Hepatocyte (in vitro differentiated cells): ENCODE measurements at regions not wholly inside any gene's neighbourhood (a gene's known extent, or its start where the extent isn't known, plus 50 kb on each side); places are given as distances from the start of the nearest gene placed in this dataset.

Experiments used
- DNase-seq: peaks from one replicate; pipeline ENCODE4 v3.0.0-alpha.2; 2016; ENCODE audit warnings: low spot score
- H2AFZ ChIP-seq: fragments of 200-600 bp; sonication (generic); 2 replicates; pipeline ENCODE4 v1.6.0; 2016; ENCODE audit warnings: antibody characterized with exemption, mild to moderate bottlenecking
- H3K27ac ChIP-seq: fragments of 200-600 bp; sonication (generic); 2 replicates; pipeline ENCODE4 v1.5.1; 2016; ENCODE audit warnings: mild to moderate bottlenecking
- H3K27me3 ChIP-seq: fragments of 200-600 bp; sonication (generic); 2 replicates; pipeline ENCODE4 v1.6.1; 2016
- H3K36me3 ChIP-seq: fragments of 200-600 bp; sonication (generic); replicated peaks from 2 replicates; pipeline ENCODE4 v1.5.1; 2016; ENCODE audit warnings: low read depth; ENCODE audit not compliant: insufficient read depth
- H3K4me1 ChIP-seq: fragments of 200-600 bp; sonication (generic); 2 replicates; pipeline ENCODE4 v1.5.1; 2016; ENCODE audit warnings: mild to moderate bottlenecking, moderate library complexity; ENCODE audit not compliant: insufficient read depth
- H3K4me2 ChIP-seq: fragments of 200-600 bp; sonication (generic); 2 replicates; pipeline ENCODE4 v1.6.0; 2016
- H3K4me3 ChIP-seq: fragments of 200-600 bp; sonication (generic); 2 replicates; pipeline ENCODE4 v1.5.1; 2016; ENCODE audit warnings: mild to moderate bottlenecking
- H3K79me2 ChIP-seq: fragments of 200-600 bp; sonication (generic); 2 replicates; pipeline ENCODE4 v1.6.0; 2017; ENCODE audit warnings: mild to moderate bottlenecking
- H3K9me2 ChIP-seq: fragments of 200-600 bp; sonication (generic); replicated peaks from 2 replicates; pipeline ENCODE4 v1.6.0; 2017; ENCODE audit warnings: mild to moderate bottlenecking; ENCODE audit not compliant: insufficient read depth
- H3K9me3 ChIP-seq: fragments of 200-600 bp; sonication (generic); 2 replicates; pipeline ENCODE4 v1.5.1; 2016; ENCODE audit warnings: low read depth, mild to moderate bottlenecking
- H4K20me1 ChIP-seq: fragments of 200-600 bp; sonication (generic); 2 replicates; pipeline ENCODE4 v1.6.0; 2016; ENCODE audit warnings: mild to moderate bottlenecking; ENCODE audit not compliant: insufficient read depth, poor library complexity, severe bottlenecking
- EZH2 ChIP-seq: fragments of 200-600 bp; sonication (generic); IDR thresholded peaks from 2 replicates; pipeline ENCODE4 v1.6.1; 2016; ENCODE audit warnings: antibody characterized with exemption, mild to moderate bottlenecking, borderline replicate concordance
- EZH2phosphoT487 ChIP-seq: fragments of 200-600 bp; sonication (generic); IDR thresholded peaks from one replicate; pipeline ENCODE4 v1.6.1; 2018; ENCODE audit warnings: antibody characterized with exemption, mild to moderate bottlenecking, low read depth, moderate library complexity; ENCODE audit not compliant: unreplicated experiment, severe bottlenecking
- WGBS: methylation state at CpG from one replicate; pipeline ENCODE4 v1.1.6; 2016; ENCODE audit warnings: low lambda C conversion rate; ENCODE audit errors: missing lambda C conversion rate; 5-methylcytosine and 5-hydroxymethylcytosine counted together
- TF ChIP-seq, protein P1 (sequence below): fragments of 200-600 bp; sonication (generic); IDR thresholded peaks from 2 replicates; pipeline ENCODE4 v1.5.1; 2016; ENCODE audit warnings: antibody characterized with exemption, mild to moderate bottlenecking; ENCODE audit not compliant: poor library complexity

DNA sequence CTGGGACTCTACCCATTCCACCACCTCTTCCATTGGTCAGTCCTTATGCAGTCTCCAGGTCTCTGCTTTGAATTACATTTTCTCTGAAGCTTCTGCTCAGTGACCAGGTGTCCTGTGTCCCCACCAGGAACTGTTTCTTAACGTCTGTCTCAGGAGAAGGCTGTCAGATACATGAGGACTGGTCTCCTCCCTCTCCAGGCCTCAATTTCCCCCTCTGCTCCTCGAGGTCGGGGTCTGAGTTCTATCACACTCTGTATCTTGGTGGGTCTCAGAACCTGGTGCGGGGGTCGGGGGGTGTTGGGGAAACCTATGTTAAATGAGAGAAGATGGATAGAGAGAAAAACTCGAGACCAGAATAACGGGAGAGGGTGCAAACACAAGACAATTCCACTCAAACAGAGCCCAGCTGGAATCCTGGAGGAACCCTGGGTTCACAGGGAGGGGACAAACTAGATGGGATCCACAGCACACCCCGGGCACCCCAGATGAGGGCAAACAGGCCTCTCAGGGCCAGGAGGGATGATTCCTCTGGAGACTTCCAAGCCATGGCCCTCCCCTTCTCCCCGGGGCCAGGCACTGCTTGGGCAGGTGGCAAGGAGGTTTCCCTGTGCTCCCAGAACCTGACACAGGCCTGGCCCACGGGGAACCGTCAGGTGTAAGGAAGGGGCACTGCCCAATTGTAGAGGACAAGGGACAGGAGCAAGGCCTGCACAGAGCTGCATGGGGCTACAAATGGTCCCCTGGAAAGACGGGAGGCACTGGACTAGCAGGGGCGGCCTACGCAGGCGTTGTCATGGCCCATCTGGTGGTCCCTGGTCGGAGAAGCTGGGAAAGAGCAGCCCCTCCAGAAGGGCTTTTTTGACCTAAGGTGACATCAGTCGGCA lies 313.2 kb upstream of the DIO3 start:
- H3K4me3 ChIP-seq: no peak overlapping the region
- TF ChIP-seq EZH2 (no peak), EZH2phosphoT487 (no peak)
- TF ChIP-seq, protein P1, sequence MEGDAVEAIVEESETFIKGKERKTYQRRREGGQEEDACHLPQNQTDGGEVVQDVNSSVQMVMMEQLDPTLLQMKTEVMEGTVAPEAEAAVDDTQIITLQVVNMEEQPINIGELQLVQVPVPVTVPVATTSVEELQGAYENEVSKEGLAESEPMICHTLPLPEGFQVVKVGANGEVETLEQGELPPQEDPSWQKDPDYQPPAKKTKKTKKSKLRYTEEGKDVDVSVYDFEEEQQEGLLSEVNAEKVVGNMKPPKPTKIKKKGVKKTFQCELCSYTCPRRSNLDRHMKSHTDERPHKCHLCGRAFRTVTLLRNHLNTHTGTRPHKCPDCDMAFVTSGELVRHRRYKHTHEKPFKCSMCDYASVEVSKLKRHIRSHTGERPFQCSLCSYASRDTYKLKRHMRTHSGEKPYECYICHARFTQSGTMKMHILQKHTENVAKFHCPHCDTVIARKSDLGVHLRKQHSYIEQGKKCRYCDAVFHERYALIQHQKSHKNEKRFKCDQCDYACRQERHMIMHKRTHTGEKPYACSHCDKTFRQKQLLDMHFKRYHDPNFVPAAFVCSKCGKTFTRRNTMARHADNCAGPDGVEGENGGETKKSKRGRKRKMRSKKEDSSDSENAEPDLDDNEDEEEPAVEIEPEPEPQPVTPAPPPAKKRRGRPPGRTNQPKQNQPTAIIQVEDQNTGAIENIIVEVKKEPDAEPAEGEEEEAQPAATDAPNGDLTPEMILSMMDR: no peak
- H3K27me3 ChIP-seq: no peaks in the 10 kb centered on the region
- H3K36me3 ChIP-seq: no peaks in the 10 kb centered on the region
- no peaks in the 10 kb centered on the region for H3K79me2 ChIP-seq
- no peak overlapping the region for H3K27ac ChIP-seq
- H3K4me2 ChIP-seq: no peak overlapping the region
- H3K9me3 ChIP-seq: no peaks in the 10 kb centered on the region
- no peaks in the 10 kb centered on the region for H4K20me1 ChIP-seq
- 93% methylated on average over 17 of the region's 17 CpGs for WGBS
- H2AFZ ChIP-seq: no peak overlapping the region
- DNase-seq: no peak
- H3K4me1 ChIP-seq: no peaks in the 10 kb centered on the region
- no peaks in the 10 kb centered on the region for H3K9me2 ChIP-seq

DNA sequence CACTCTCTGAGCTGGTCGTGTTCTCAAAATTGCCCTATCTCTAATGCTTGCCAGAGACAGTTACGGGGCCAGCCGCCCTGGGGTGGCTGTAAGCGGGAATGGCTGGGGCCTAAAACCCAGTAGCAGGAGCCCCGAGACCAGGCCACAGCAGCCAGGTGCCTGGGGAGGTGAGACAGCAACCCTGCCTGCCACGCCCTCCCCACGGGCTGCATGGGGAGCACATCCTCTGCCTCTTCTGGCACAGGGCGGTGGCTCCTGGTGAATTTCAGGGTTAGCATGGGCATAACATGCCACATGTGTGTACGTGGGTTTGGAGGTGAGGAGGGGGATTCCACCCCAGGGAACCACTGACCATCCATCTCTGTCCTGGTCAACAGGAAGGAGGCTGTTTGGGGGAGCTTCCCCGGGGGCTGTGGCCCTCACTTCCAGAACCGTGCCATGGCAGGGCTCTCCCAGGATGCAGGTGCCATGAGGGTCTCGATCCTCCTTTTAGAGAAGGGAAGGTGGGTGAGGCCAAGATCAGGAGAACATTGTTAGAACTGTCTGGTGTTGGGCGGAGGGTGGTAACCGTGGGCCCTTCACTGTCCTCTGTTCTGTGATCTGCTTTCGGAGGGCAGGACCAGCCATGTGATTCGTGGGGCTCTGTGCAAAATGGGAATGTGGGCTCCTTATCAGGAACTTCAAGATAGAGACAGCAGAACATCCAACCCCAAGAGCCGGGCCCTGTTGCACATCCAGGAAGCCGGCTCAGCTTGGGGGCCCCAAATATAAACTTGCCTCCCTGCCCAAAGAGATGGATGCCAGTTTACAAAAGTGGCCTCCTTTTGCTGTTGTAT lies 312.2 kb upstream of the DIO3 start:
- H3K4me1 ChIP-seq: no peaks in the 10 kb centered on the region
- no peak overlapping the region for H2AFZ ChIP-seq
- no peak overlapping the region for H3K4me3 ChIP-seq
- H3K4me2 ChIP-seq: no peak overlapping the region
- H3K36me3 ChIP-seq: no peaks in the 10 kb centered on the region
- H3K9me2 ChIP-seq: no peaks in the 10 kb centered on the region
- WGBS: 89% methylated on average over 17 of the region's 18 CpGs
- no peak for DNase-seq
- no peak overlapping the region for H3K27ac ChIP-seq
- H3K9me3 ChIP-seq: no peaks in the 10 kb centered on the region
- H3K79me2 ChIP-seq: no peaks in the 10 kb centered on the region
- no peaks in the 10 kb centered on the region for H3K27me3 ChIP-seq
- TF ChIP-seq EZH2phosphoT487 (no peak), EZH2 (no peak)
- TF ChIP-seq, protein P1: no peak
- H4K20me1 ChIP-seq: no peaks in the 10 kb centered on the region

DNA sequence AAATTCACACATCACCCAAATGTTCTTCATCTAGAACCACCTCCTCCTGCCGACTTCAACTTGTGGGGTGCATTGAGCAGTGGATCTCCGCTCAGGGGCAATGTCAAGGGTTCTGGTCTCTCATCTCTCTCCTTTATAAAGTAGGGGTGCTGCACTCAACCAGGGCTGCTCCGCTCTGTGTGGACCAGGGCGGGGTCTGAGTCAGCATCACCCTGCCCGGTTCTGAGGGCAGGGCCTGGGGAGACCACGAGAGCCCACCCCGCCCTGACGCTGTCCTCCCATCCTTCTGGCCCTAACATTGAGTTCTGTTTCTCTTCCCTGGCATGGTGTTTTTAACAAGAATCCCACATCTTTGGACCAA lies 311.6 kb upstream of the DIO3 start:
- Histone ChIP-seq H3K36me3 (no peaks in the 10 kb centered on the region), H3K27me3 (no peaks in the 10 kb centered on the region), H3K4me2 (no peak overlapping the region), H3K9me3 (no peaks in the 10 kb centered on the region), H3K79me2 (no peaks in the 10 kb centered on the region), H2AFZ (no peak overlapping the region), H3K4me3 (no peak overlapping the region), H3K4me1 (no peaks in the 10 kb centered on the region), H4K20me1 (no peaks in the 10 kb centered on the region), H3K27ac (no peak overlapping the region), H3K9me2 (no peaks in the 10 kb centered on the region)
- TF ChIP-seq EZH2 (no peak), EZH2phosphoT487 (no peak)
- TF ChIP-seq, protein P1: no peak
- WGBS: 96% methylated on average over 8 of the region's 8 CpGs
- DNase-seq: no peak
